ENCODE measurements at regions not wholly inside any gene's neighbourhood (a gene's known extent, or its start where the extent isn't known, plus 50 kb on each side); places are given as distances from the start of the nearest gene placed in this dataset.

GRCh38 chr6:133191323-133191722 is 49.8 kb upstream of the EYA4 start:
- DNase-seq: no peak

Data from DMS 273 treated with DMSO at 0.1 percent for 48 hours (cell line).